GM23338 (cell line): ENCODE measurements at regions not wholly inside any gene's neighbourhood (a gene's known extent, or its start where the extent isn't known, plus 50 kb on each side); places are given as distances from the start of the nearest gene placed in this dataset.

Source experiments
- ATAC-seq: fragments of 200-7000 bp; cut with Tn5 transposase; 3 replicates; pipeline ENCODE4 v1.9.1; 2020
- DNase-seq: peaks from one replicate; pipeline ENCODE4 v3.0.0-alpha.2; 2015; ENCODE audit warnings: low spot score
- H2AFZ ChIP-seq: fragments of 200-600 bp; sonication (generic); 2 replicates; pipeline ENCODE4 v1.8.0; 2016; ENCODE audit warnings: antibody characterized with exemption, mild to moderate bottlenecking, moderate library complexity
- H3F3A ChIP-seq: fragments of 200-600 bp; sonication (generic); replicated peaks from 2 replicates; pipeline ENCODE4 v1.8.0; 2017; ENCODE audit warnings: antibody characterized with exemption, mixed run types, low read depth
- H3K27ac ChIP-seq: fragments of 200-600 bp; sonication (generic); 2 replicates; pipeline ENCODE4 v1.6.1; 2016; ENCODE audit warnings: low read depth
- H3K27me3 ChIP-seq: fragments of 200-600 bp; sonication (generic); 2 replicates; pipeline ENCODE4 v1.8.0; 2016; ENCODE audit warnings: mild to moderate bottlenecking, mixed run types, moderate library complexity; ENCODE audit not compliant: insufficient read depth
- H3K36me3 ChIP-seq: fragments of 200-600 bp; sonication (generic); 2 replicates; pipeline ENCODE4 v1.8.0; 2016; ENCODE audit warnings: mild to moderate bottlenecking; ENCODE audit not compliant: insufficient read depth
- H3K4me1 ChIP-seq: fragments of 200-600 bp; sonication (generic); 2 replicates; pipeline ENCODE4 v1.8.0; 2016; ENCODE audit warnings: mild to moderate bottlenecking, moderate library complexity; ENCODE audit not compliant: insufficient read depth
- H3K4me2 ChIP-seq: fragments of 200-600 bp; sonication (generic); 2 replicates; pipeline ENCODE4 v1.7.1; 2017; ENCODE audit warnings: mixed run types
- H3K4me3 ChIP-seq: fragments of 200-600 bp; sonication (generic); 2 replicates; pipeline ENCODE4 v1.6.1; 2016; ENCODE audit warnings: mixed run types
- H3K79me2 ChIP-seq: fragments of 200-600 bp; sonication (generic); replicated peaks from 2 replicates; pipeline ENCODE4 v1.8.0; 2017; ENCODE audit warnings: mild to moderate bottlenecking; ENCODE audit not compliant: insufficient read depth
- H3K9me2 ChIP-seq: fragments of 200-600 bp; sonication (generic); 2 replicates; pipeline ENCODE4 v1.8.0; 2017; ENCODE audit not compliant: insufficient read depth
- H4K20me1 ChIP-seq: fragments of 200-600 bp; sonication (generic); replicated peaks from 2 replicates; pipeline ENCODE4 v1.8.0; 2017; ENCODE audit warnings: mild to moderate bottlenecking; ENCODE audit not compliant: insufficient read depth
- H3K27ac Mint-ChIP-seq: 2 replicates; pipeline ENCODE4 v1.8.0; 2020; ENCODE audit warnings: inconsistent platforms, mild to moderate bottlenecking, moderate library complexity, mixed read lengths
- H3K27me3 Mint-ChIP-seq: 3 replicates; pipeline ENCODE4 v1.8.0; 2022; ENCODE audit warnings: low read depth, mild to moderate bottlenecking, moderate library complexity, mixed read lengths, inconsistent platforms; ENCODE audit not compliant: insufficient read depth, poor library complexity
- H3K36me3 Mint-ChIP-seq: 3 replicates; pipeline ENCODE4 v1.8.0; 2021; ENCODE audit warnings: low read depth, mild to moderate bottlenecking, inconsistent platforms, moderate library complexity, mixed read lengths
- H3K4me1 Mint-ChIP-seq: 3 replicates; pipeline ENCODE4 v1.8.0; 2020; ENCODE audit warnings: mild to moderate bottlenecking, inconsistent platforms, mixed read lengths
- H3K4me3 Mint-ChIP-seq: 3 replicates; pipeline ENCODE4 v1.8.0; 2021; ENCODE audit warnings: moderate library complexity, mild to moderate bottlenecking, inconsistent platforms, mixed read lengths
- H3K9me3 Mint-ChIP-seq: 3 replicates; pipeline ENCODE4 v1.8.0; 2020; ENCODE audit warnings: moderate library complexity, mild to moderate bottlenecking, inconsistent platforms, mixed read lengths
- CTCF ChIP-seq, 2 experiments: fragments of 200-600 bp in 1 of 2; sonication (generic) in 1 of 2; conservative IDR thresholded peaks; 2 replicates each; pipeline versions ENCODE4 v1.5.1 to v1.6.1; 2016 to 2017; ENCODE audit warnings: antibody characterized with exemption in 2 of 2, low read depth in 2 of 2, mild to moderate bottlenecking in 2 of 2, moderate library complexity in 1 of 2
- ETS1 ChIP-seq: IDR thresholded peaks from 2 replicates; pipeline ENCODE4 v1.6.1; 2016; ENCODE audit warnings: antibody characterized with exemption
- EZH2phosphoT487 ChIP-seq: fragments of 200-600 bp; sonication (generic); IDR thresholded peaks from one replicate; pipeline ENCODE4 v1.8.1; 2018; ENCODE audit warnings: antibody characterized with exemption; ENCODE audit not compliant: unreplicated experiment
- NANOG ChIP-seq: IDR thresholded peaks from 2 replicates; pipeline ENCODE4 v1.6.1; 2016; ENCODE audit warnings: antibody characterized with exemption, borderline replicate concordance
- STAT1 ChIP-seq: IDR thresholded peaks from one replicate; pipeline ENCODE4 v1.6.1; 2016; ENCODE audit warnings: antibody characterized with exemption; ENCODE audit not compliant: unreplicated experiment
- ZNF114 ChIP-seq: fragments of 250-450 bp; sonication (Bioruptor Pico); IDR thresholded peaks from 2 replicates; pipeline ENCODE4 v1.5.0; 2020; ENCODE audit warnings: mild to moderate bottlenecking, moderate library complexity
- ZNF331 ChIP-seq: fragments of 250-450 bp; sonication (Bioruptor Pico); IDR thresholded peaks from 2 replicates; pipeline ENCODE4 v1.5.0; 2020; ENCODE audit warnings: low read depth, mild to moderate bottlenecking, moderate library complexity
- ZNF462 ChIP-seq: fragments of 250-450 bp; sonication (Bioruptor Pico); IDR thresholded peaks from 2 replicates; pipeline ENCODE4 v1.5.0; 2020; ENCODE audit warnings: mild to moderate bottlenecking, moderate library complexity

- TF ChIP-seq ZNF462 (CRISPR knock-in tag) (no peak), EZH2phosphoT487 (no peak), STAT1 (no peak), ZNF331 (CRISPR knock-in tag) (no peak), NANOG (no peak), ETS1 (no peak), ZNF114 (CRISPR knock-in tag) (no peak)
Observed at GRCh38 chr11:131077340-131077739, 161.1 kb upstream of the SNX19 start (continued).

- TF ChIP-seq CTCF (conservative IDR thresholded peaks at IDR 0.05; ENCODE audit: low read depth in 2 of 2) (no peak), NANOG (no peak)
Observed at GRCh38 chr11:131079036-131079435, 162.8 kb upstream of the SNX19 start.

More at GRCh38 chr11:131079036-131079435, 162.8 kb upstream of the SNX19 start:
- Mint-ChIP-seq H3K27ac (no peak overlapping the region), H3K9me3 (no peaks in the 10 kb centered on the region; the same call in 2 of the 3 replicates), H3K4me3 (no peak overlapping the region), H3K36me3 (peaks cover 2% of the 10 kb centered on the region; the same call in 1 of the 3 replicates), H3K4me1 (no peaks in the 10 kb centered on the region), H3K27me3 (no peaks in the 10 kb centered on the region)
- H3K79me2 ChIP-seq: no peaks in the 10 kb centered on the region
- H3K27ac ChIP-seq: no peak overlapping the region
- H3K36me3 ChIP-seq: no peaks in the 10 kb centered on the region
- ATAC-seq (no peak), DNase-seq (no peak)
- H4K20me1 ChIP-seq: no peaks in the 10 kb centered on the region
- no peaks in the 10 kb centered on the region for H3F3A ChIP-seq
- H3K9me2 ChIP-seq: no peaks in the 10 kb centered on the region
- no peaks in the 10 kb centered on the region for H3K27me3 ChIP-seq
- no peaks in the 10 kb centered on the region for H3K4me1 ChIP-seq
- H3K4me3 ChIP-seq: no peak overlapping the region
- H2AFZ ChIP-seq: no peak overlapping the region
- no peak overlapping the region for H3K4me2 ChIP-seq
